Fibroblast of the aortic adventitia (primary cell): ENCODE measurements at regions not wholly inside any gene's neighbourhood (a gene's known extent, or its start where the extent isn't known, plus 50 kb on each side); places are given as distances from the start of the nearest gene placed in this dataset.

Experiments used
- DNase-seq: peaks from one replicate; pipeline ENCODE4 v3.0.0-alpha.2; 2010; ENCODE audit warnings: low read depth
- H3K4me3 ChIP-seq: 2 replicates; pipeline ENCODE4 v1.5.1; 2011; ENCODE audit warnings: low read depth, mild to moderate bottlenecking, control low read depth, low read length, moderate library complexity
- CTCF ChIP-seq: IDR thresholded peaks from 2 replicates; pipeline ENCODE4 v1.5.1; 2011; ENCODE audit warnings: mild to moderate bottlenecking, low read length, control low read depth, inconsistent platforms; ENCODE audit not compliant: insufficient read depth

DNA sequence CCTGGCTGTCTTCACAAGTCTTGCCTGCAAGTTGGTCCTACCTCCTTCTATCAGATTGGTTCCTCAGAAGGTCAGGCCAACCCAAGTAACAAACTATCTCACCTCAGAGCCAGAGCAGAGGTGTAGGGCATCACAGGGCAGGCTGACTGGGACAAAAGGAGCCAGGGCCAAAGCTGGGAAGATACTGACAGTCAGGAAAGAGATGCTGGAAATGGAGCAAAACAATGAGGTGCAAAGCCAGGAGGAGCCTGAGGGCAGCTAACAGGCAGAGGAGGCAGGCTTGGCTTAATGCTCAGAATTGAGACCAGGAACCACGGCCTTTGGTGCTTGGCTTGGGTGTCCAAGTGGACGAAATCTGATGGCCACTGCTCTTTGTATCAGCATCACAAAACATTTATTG is 68.4 kb upstream of the PNMA1 start:
- H3K4me3 ChIP-seq, result no peak overlapping the region
- no peak for DNase-seq
- no peak for TF ChIP-seq CTCF

GRCh38 chr14:73780896-73781295 is 66.7 kb upstream of the PNMA1 start:
- no peak for TF ChIP-seq CTCF
- no peak for DNase-seq
- no peak overlapping the region for H3K4me3 ChIP-seq

- no peak for DNase-seq
- TF ChIP-seq CTCF, result no peak
- no peak overlapping the region for H3K4me3 ChIP-seq
Observed at GRCh38 chr14:73780391-73780790, 66.2 kb upstream of the PNMA1 start.

DNA sequence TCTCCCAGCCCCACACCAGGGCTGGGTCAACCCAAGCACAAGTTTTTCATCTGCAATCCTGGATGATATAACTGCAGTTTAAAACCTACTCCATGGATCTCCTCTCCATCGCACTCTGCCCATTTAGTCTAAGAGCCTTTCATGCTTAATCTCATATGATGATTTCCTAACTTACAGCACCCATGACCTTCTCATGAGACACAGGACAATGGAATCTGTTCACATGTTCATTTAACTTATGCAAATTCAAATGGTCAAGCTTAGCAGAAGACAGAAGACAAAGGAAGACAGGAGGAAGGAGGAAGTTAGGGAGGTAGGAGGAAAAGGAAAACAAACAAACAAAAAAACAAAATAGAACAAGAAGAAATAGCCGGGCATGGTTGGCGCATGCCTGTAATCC is 64.6 kb upstream of the PNMA1 start:
- TF ChIP-seq CTCF, result no peak
- DNase-seq, result no peak
- no peak overlapping the region for H3K4me3 ChIP-seq

DNA sequence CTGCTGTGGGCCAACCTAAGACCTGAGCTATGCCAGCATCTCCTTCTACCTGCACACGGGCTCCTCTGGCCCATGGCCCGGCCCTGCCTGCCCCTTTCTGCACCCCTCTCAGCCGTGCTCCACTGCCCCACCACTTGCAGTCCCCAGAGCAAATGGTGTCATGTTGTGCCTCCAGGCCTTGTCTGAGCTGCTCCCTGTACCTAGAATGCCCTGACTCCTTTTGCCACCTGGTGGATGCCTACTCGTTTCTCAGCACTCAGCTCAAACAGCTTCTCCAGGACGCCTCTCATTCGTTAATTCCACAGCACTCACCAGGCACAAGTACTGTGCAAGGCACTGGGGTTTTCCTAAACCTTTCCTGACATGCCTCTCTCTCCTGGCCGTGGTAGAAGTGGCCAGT is 63.2 kb upstream of the PNMA1 start:
- TF ChIP-seq CTCF, result no peak
- H3K4me3 ChIP-seq, result no peak overlapping the region
- no peak for DNase-seq

GRCh38 chr14:73776194-73776537 is 62.0 kb upstream of the PNMA1 start:
- TF ChIP-seq CTCF, result no peak
- DNase-seq, result peak; percentile 68
- no peak overlapping the region for H3K4me3 ChIP-seq

DNA sequence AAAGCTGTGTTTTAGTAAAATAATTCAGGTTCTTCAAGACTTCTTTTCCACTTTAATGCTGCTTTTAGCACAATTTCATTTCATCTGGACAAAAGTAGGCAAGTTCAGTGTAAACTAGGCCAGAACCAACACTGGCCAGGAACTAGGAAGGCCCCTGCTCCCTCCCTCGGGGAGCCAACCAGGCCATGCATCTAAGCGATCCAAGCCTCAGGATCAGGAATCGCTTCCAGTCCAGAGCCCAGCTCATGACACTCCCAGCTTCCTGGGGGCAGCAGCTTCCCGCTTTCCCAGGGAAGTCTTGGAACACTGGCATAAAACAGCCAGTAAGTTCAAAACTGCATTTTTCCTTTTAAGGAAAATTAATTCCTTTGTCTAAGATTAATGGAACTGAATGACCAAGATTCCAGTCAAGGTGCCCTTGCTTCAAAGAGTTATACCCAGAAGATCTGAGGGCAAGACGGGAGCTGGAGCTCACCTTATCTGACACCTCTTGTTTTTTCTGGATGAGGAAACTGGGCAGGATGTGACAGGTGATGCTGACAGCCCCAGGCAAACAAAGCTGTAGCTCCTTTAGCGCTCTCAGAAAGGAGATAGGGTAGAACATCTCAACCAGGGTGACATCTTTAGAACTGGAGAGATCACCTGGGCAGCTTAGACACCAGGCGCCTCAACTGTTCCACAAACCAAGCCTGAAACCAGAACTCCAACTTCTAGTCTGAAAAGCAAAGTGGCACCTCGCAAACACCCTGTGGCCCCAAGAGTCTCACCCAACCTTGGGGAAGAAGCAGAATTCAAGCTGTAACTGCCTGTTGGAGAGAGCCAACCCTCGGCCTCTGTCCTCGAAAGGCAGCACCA is 61.4 kb upstream of the PNMA1 start:
- no peak for DNase-seq
- TF ChIP-seq CTCF, result no peak
- no peak overlapping the region for H3K4me3 ChIP-seq
